ENCODE measurements at regions not wholly inside any gene's neighbourhood (a gene's known extent, or its start where the extent isn't known, plus 50 kb on each side); places are given as distances from the start of the nearest gene placed in this dataset.

- no peak for TF ChIP-seq CTCF (IDR thresholded peaks at IDR 0.05)
- TF ChIP-seq EZH2 (IDR thresholded peaks at IDR 0.05; ENCODE audit: borderline replicate concordance, insufficient read depth, low read depth, low read length, poor library complexity, severe bottlenecking): no peak
These were observed 68.5 kb upstream of the FERD3L start for GRCh38 chr7:19213746-19214145.

All from B cell (primary cell).